ENCODE measurements at regions not wholly inside any gene's neighbourhood (a gene's known extent, or its start where the extent isn't known, plus 50 kb on each side); places are given as distances from the start of the nearest gene placed in this dataset.

DNA sequence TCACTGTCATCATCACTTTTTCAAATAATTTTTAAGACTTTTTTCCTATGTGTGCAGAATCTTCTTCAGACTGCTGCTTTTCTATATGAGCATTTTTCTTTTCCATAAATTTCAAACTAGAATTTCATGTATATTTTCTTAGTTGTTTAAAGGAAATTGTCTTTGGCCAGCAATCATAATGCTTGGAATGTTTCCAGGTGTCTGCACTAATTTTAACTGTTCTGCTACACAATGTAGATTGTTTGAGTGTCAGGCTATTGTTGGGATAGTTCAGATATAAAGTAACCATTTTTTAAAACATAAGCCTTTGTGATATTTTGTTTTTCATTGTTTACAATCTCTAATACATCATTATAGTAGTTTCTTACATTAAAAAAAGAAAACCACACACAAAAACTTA, 1418.5 kb downstream of the EFNB2 start:
- TF ChIP-seq EP300 (IDR thresholded peaks at IDR 0.05) (no peak), POLR2A (IDR thresholded peaks at IDR 0.05) (no peak), POLR2AphosphoS5 (IDR thresholded peaks at IDR 0.05) (no peak)
- TF ChIP-seq, protein P1, sequence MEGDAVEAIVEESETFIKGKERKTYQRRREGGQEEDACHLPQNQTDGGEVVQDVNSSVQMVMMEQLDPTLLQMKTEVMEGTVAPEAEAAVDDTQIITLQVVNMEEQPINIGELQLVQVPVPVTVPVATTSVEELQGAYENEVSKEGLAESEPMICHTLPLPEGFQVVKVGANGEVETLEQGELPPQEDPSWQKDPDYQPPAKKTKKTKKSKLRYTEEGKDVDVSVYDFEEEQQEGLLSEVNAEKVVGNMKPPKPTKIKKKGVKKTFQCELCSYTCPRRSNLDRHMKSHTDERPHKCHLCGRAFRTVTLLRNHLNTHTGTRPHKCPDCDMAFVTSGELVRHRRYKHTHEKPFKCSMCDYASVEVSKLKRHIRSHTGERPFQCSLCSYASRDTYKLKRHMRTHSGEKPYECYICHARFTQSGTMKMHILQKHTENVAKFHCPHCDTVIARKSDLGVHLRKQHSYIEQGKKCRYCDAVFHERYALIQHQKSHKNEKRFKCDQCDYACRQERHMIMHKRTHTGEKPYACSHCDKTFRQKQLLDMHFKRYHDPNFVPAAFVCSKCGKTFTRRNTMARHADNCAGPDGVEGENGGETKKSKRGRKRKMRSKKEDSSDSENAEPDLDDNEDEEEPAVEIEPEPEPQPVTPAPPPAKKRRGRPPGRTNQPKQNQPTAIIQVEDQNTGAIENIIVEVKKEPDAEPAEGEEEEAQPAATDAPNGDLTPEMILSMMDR (IDR thresholded peaks at IDR 0.05): no peak
